SU-DHL-6 (cell line): ENCODE measurements at regions not wholly inside any gene's neighbourhood (a gene's known extent, or its start where the extent isn't known, plus 50 kb on each side); places are given as distances from the start of the nearest gene placed in this dataset.

ENCODE experiments used
- H2AFZ ChIP-seq: fragments of 200-600 bp; sonication (generic); 2 replicates; pipeline ENCODE4 v1.6.1; 2014; ENCODE audit warnings: low read depth, mild to moderate bottlenecking, moderate library complexity, mixed read lengths, antibody characterized with exemption, low read length; ENCODE audit not compliant: severe bottlenecking
- H3F3A ChIP-seq: fragments of 200-600 bp; shearing (Covaris generic); 2 replicates; pipeline ENCODE4 v1.6.0; 2016; ENCODE audit warnings: antibody characterized with exemption, mild to moderate bottlenecking; ENCODE audit not compliant: insufficient read depth
- H3K27ac ChIP-seq: fragments of 200-600 bp; sonication (generic); 2 replicates; pipeline ENCODE4 v1.5.1; 2016; ENCODE audit warnings: low read depth, mild to moderate bottlenecking, low read length, moderate library complexity, mixed read lengths
- H3K27me3 ChIP-seq: fragments of 200-600 bp; sonication (generic), shearing (Covaris generic); 2 replicates; pipeline ENCODE4 v1.6.0; 2014; ENCODE audit warnings: mild to moderate bottlenecking, low read length
- H3K36me3 ChIP-seq: fragments of 200-600 bp; sonication (generic); 2 replicates; pipeline ENCODE4 v1.6.1; 2014; ENCODE audit warnings: mild to moderate bottlenecking, low read length, mixed read lengths
- H3K4me2 ChIP-seq: fragments of 300-600, 200-600 bp; shearing (Covaris generic), sonication (generic); 2 replicates; pipeline ENCODE4 v1.6.0; 2014; ENCODE audit warnings: low read length, low read depth, mild to moderate bottlenecking; ENCODE audit not compliant: poor library complexity, severe bottlenecking
- H3K4me3 ChIP-seq: fragments of 200-600 bp; sonication (generic); 2 replicates; pipeline ENCODE4 v1.5.1; 2014; ENCODE audit warnings: antibody characterized with exemption, low read length, mild to moderate bottlenecking, mixed read lengths; ENCODE audit not compliant: insufficient read depth, poor library complexity, severe bottlenecking
- H3K79me2 ChIP-seq: fragments of 200-600 bp; sonication (generic); 2 replicates; pipeline ENCODE4 v1.6.1; 2014; ENCODE audit warnings: mild to moderate bottlenecking, low read length, moderate library complexity; ENCODE audit not compliant: insufficient read depth
- H3K9ac ChIP-seq: fragments of 200-600 bp; sonication (generic); 2 replicates; pipeline ENCODE4 v1.7.0; 2014; ENCODE audit warnings: mild to moderate bottlenecking, low read length
- H3K9me2 ChIP-seq: fragments of 200-600 bp; sonication (generic); replicated peaks from 2 replicates; pipeline ENCODE4 v1.6.1; 2014; ENCODE audit warnings: low read length; ENCODE audit not compliant: insufficient read depth
- H3K9me3 ChIP-seq: fragments of 200-600 bp; sonication (generic); 2 replicates; pipeline ENCODE4 v1.6.1; 2014; ENCODE audit warnings: low read length, mixed read lengths; ENCODE audit not compliant: insufficient read depth
- H4K20me1 ChIP-seq: fragments of 200-600 bp; sonication (generic); 2 replicates; pipeline ENCODE4 v1.6.1; 2014; ENCODE audit warnings: low read depth, mild to moderate bottlenecking, antibody characterized with exemption, low read length, moderate library complexity, mixed read lengths
- EZH2phosphoT487 ChIP-seq: fragments of 200-600 bp; sonication (generic), shearing (Covaris generic); conservative IDR thresholded peaks from 2 replicates; pipeline ENCODE4 v1.6.1; 2018; ENCODE audit warnings: mild to moderate bottlenecking, antibody characterized with exemption, low read length, moderate library complexity, mixed read lengths
- TF ChIP-seq, protein P1 (sequence below): fragments of 200-600 bp; sonication (generic); IDR thresholded peaks from one replicate; pipeline ENCODE4 v1.5.1; 2017; ENCODE audit warnings: antibody characterized with exemption, mild to moderate bottlenecking, low read length, moderate library complexity; ENCODE audit not compliant: insufficient read depth, poor library complexity, severe bottlenecking

DNA sequence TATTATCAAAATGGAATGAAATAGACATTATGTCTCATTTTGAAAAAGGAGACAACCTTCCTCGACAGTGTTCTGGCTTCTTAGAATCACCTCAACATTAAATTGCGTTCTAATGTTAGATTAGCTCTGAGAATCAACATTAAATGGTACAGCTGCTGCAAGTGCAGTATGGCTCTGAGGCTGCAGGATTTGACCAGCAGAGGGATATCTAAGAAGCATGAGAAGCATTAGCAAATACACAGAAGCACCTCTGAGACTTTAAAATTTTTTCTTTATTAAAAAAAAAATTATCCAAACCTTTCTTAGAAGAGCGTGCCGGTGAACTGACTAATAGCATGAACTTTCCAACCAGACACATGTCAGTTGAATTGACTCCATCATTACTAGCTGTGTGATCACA lies 253.4 kb upstream of the LRIG3 start:
- Histone ChIP-seq H3K27ac (no peak overlapping the region), H3K9me3 (no peaks in the 10 kb centered on the region), H3K4me3 (no peak overlapping the region), H3K36me3 (no peaks in the 10 kb centered on the region), H3K4me2 (no peak overlapping the region), H3K9ac (no peak overlapping the region), H3F3A (no peaks in the 10 kb centered on the region), H4K20me1 (no peaks in the 10 kb centered on the region), H3K79me2 (no peaks in the 10 kb centered on the region), H2AFZ (no peak overlapping the region), H3K9me2 (no peaks in the 10 kb centered on the region), H3K27me3 (no peaks in the 10 kb centered on the region)
- TF ChIP-seq EZH2phosphoT487 = no peak
- TF ChIP-seq, protein P1, sequence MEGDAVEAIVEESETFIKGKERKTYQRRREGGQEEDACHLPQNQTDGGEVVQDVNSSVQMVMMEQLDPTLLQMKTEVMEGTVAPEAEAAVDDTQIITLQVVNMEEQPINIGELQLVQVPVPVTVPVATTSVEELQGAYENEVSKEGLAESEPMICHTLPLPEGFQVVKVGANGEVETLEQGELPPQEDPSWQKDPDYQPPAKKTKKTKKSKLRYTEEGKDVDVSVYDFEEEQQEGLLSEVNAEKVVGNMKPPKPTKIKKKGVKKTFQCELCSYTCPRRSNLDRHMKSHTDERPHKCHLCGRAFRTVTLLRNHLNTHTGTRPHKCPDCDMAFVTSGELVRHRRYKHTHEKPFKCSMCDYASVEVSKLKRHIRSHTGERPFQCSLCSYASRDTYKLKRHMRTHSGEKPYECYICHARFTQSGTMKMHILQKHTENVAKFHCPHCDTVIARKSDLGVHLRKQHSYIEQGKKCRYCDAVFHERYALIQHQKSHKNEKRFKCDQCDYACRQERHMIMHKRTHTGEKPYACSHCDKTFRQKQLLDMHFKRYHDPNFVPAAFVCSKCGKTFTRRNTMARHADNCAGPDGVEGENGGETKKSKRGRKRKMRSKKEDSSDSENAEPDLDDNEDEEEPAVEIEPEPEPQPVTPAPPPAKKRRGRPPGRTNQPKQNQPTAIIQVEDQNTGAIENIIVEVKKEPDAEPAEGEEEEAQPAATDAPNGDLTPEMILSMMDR = no peak

DNA sequence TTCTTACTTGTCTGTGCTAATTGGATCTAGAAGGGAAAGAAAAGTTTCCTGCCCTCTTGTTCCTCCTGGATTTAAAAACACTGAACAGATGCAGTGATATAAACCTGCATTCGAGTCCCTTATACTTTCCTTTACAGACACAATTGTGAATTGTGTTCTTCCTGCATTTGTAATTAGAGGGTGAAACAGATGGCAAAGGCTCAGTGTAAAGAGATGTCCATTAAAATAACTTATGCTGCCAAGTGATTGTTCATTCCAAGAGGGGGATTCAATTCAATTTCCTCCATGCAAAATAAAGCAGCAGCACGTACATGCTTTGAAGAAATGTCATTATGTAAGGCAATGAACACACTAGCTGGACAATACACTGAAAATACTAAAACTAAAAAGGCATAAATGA lies 248.3 kb upstream of the LRIG3 start:
- H3K4me2 ChIP-seq = no peak overlapping the region
- no peak overlapping the region for H2AFZ ChIP-seq
- no peak overlapping the region for H3K9ac ChIP-seq
- no peaks in the 10 kb centered on the region for H3K79me2 ChIP-seq
- no peaks in the 10 kb centered on the region for H4K20me1 ChIP-seq
- no peak overlapping the region for H3K27ac ChIP-seq
- no peaks in the 10 kb centered on the region for H3K27me3 ChIP-seq
- H3K9me2 ChIP-seq = no peaks in the 10 kb centered on the region
- H3K9me3 ChIP-seq = no peaks in the 10 kb centered on the region
- H3K36me3 ChIP-seq = no peaks in the 10 kb centered on the region
- no peak overlapping the region for H3K4me3 ChIP-seq
- TF ChIP-seq, protein P1 = no peak
- TF ChIP-seq EZH2phosphoT487 = no peak
- no peaks in the 10 kb centered on the region for H3F3A ChIP-seq

DNA sequence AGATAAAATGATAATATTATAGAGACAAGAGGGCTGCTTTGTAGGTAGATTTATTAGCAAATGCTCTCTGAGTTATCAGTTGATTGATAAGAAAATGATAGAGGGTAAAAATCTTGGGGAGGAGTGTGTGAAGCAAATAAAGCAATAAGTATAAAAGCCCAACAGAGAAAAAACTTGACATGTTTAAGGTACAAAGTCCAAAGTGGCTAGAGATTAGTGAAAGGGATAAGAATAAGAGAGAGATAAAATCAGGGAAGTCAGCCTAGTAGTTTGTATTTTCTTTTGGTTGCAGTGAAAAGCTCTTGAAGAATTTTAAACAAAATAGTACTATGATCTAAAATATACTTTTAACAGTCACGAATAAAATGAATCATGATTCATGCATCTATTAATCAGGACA lies 246.2 kb upstream of the LRIG3 start:
- no peak overlapping the region for H3K9ac ChIP-seq
- H3K9me2 ChIP-seq = no peaks in the 10 kb centered on the region
- H3K79me2 ChIP-seq = no peaks in the 10 kb centered on the region
- H3K27ac ChIP-seq = no peak overlapping the region
- H3K27me3 ChIP-seq = no peaks in the 10 kb centered on the region
- H3K36me3 ChIP-seq = no peaks in the 10 kb centered on the region
- H3F3A ChIP-seq = no peaks in the 10 kb centered on the region
- no peak for TF ChIP-seq EZH2phosphoT487
- TF ChIP-seq, protein P1 = no peak
- no peaks in the 10 kb centered on the region for H3K9me3 ChIP-seq
- no peaks in the 10 kb centered on the region for H4K20me1 ChIP-seq
- H3K4me2 ChIP-seq = no peak overlapping the region
- no peak overlapping the region for H2AFZ ChIP-seq
- no peak overlapping the region for H3K4me3 ChIP-seq
